ENCODE measurements at regions not wholly inside any gene's neighbourhood (a gene's known extent, or its start where the extent isn't known, plus 50 kb on each side); places are given as distances from the start of the nearest gene placed in this dataset.
A peak's percentile ranks its signal among the peaks of the same experiment; 100 is the strongest.

GRCh38 chr1:22292011-22292788 lies 149.3 kb upstream of the WNT4 start:
- no peak overlapping the region for H3K4me2 ChIP-seq (ENCODE audit: low read length, poor library complexity, severe bottlenecking)
- no peak overlapping the region for H2BK5ac ChIP-seq (ENCODE audit: low read depth, low read length, poor library complexity, severe bottlenecking)
- no peak overlapping the region for H3K4ac ChIP-seq (ENCODE audit: low read depth in 1 of 2, low read length in 2 of 2)
- H3K9ac ChIP-seq (ENCODE audit: low read length): no peak overlapping the region
- H3K4me3 ChIP-seq (ENCODE audit: insufficient read depth in 1 of 2, low read depth in 1 of 2, low read length in 2 of 2): no peak overlapping the region
- peak overlapping the region; percentile 43 for H4K8ac ChIP-seq (ENCODE audit: low read length)
- H3K27me3 ChIP-seq (ENCODE audit: control insufficient read depth in 1 of 2, insufficient read depth in 1 of 2, low read length in 2 of 2): peaks cover 13 to 45% of the 10 kb centered on the region in 2 experiments
- H2BK120ac ChIP-seq (ENCODE audit: low read depth, low read length): no peak overlapping the region
- H3K18ac ChIP-seq (ENCODE audit: low read depth in 1 of 2, low read length in 2 of 2): peak overlapping the region; percentile 32 to 47
- peak overlapping the region in 1 of 2 experiments; percentile 1 for H2BK12ac ChIP-seq (ENCODE audit: low read length in 2 of 2)
- no peak overlapping the region for H2AFZ ChIP-seq (ENCODE audit: low read depth, low read length)
- H3K14ac ChIP-seq (ENCODE audit: low read length in 2 of 2): no peak overlapping the region
- DNase-seq: no peak
- H3K27ac ChIP-seq (ENCODE audit: low read length, poor library complexity, severe bottlenecking): no peak overlapping the region
- H3K4me1 ChIP-seq (ENCODE audit: control insufficient read depth, insufficient read depth, low read depth, low read length): peaks cover 6% of the 10 kb centered on the region
- H3K36me3 ChIP-seq (ENCODE audit: control insufficient read depth in 1 of 2, insufficient read depth in 2 of 2, low read depth in 1 of 2, low read length in 2 of 2): no peaks in the 10 kb centered on the region
- no peak overlapping the region for H4K91ac ChIP-seq (ENCODE audit: low read length)
- 63% methylated on average over 16 of the region's 16 CpGs for WGBS
- no peaks in the 10 kb centered on the region for H3K79me1 ChIP-seq (replicated peaks; ENCODE audit: low read length, poor library complexity, severe bottlenecking)
- H3K23ac ChIP-seq (ENCODE audit: low read length in 2 of 2): no peak overlapping the region
- H2AK5ac ChIP-seq (ENCODE audit: low read length, severe bottlenecking): no peak overlapping the region
- peaks cover 3% of the 10 kb centered on the region for H3K9me3 ChIP-seq (ENCODE audit: control insufficient read depth, low read length)
- H2BK15ac ChIP-seq (ENCODE audit: low read depth, poor library complexity, severe bottlenecking): no peak overlapping the region

GRCh38 chr1:22295396-22295795 lies 152.5 kb upstream of the WNT4 start:
- Histone ChIP-seq H3K27me3 (ENCODE audit: control insufficient read depth in 1 of 2, insufficient read depth in 1 of 2, low read length in 2 of 2) (peaks cover 32 to 55% of the 10 kb centered on the region in 2 experiments), H3K4me2 (ENCODE audit: low read length, poor library complexity, severe bottlenecking) (no peak overlapping the region), H3K27ac (ENCODE audit: low read length, poor library complexity, severe bottlenecking) (no peak overlapping the region), H3K4ac (ENCODE audit: low read depth in 1 of 2, low read length in 2 of 2) (no peak overlapping the region), H4K91ac (ENCODE audit: low read length) (no peak overlapping the region), H3K9me3 (ENCODE audit: control insufficient read depth, low read length) (peaks cover 6% of the 10 kb centered on the region), H2BK15ac (ENCODE audit: low read depth, poor library complexity, severe bottlenecking) (no peak overlapping the region), H3K4me1 (ENCODE audit: control insufficient read depth, insufficient read depth, low read depth, low read length) (no peaks in the 10 kb centered on the region), H3K4me3 (ENCODE audit: insufficient read depth in 1 of 2, low read depth in 1 of 2, low read length in 2 of 2) (no peak overlapping the region), H3K79me1 (replicated peaks; ENCODE audit: low read length, poor library complexity, severe bottlenecking) (no peaks in the 10 kb centered on the region), H3K9ac (ENCODE audit: low read length) (no peak overlapping the region), H3K36me3 (ENCODE audit: control insufficient read depth in 1 of 2, insufficient read depth in 2 of 2, low read depth in 1 of 2, low read length in 2 of 2) (no peaks in the 10 kb centered on the region), H2BK120ac (ENCODE audit: low read depth, low read length) (no peak overlapping the region), H2BK5ac (ENCODE audit: low read depth, low read length, poor library complexity, severe bottlenecking) (no peak overlapping the region), H3K14ac (ENCODE audit: low read length in 2 of 2) (no peak overlapping the region), H3K18ac (ENCODE audit: low read depth in 1 of 2, low read length in 2 of 2) (no peak overlapping the region), H2BK12ac (ENCODE audit: low read length in 2 of 2) (no peak overlapping the region), H2AK5ac (ENCODE audit: low read length, severe bottlenecking) (no peak overlapping the region), H4K8ac (ENCODE audit: low read length) (no peak overlapping the region), H3K23ac (ENCODE audit: low read length in 2 of 2) (no peak overlapping the region), H2AFZ (ENCODE audit: low read depth, low read length) (no peak overlapping the region)
- no peak for DNase-seq
- WGBS: 76% methylated on average over 2 of the region's 2 CpGs

GRCh38 chr1:22295856-22296255 lies 153.0 kb upstream of the WNT4 start:
- no peak overlapping the region for H2BK5ac ChIP-seq (ENCODE audit: low read depth, low read length, poor library complexity, severe bottlenecking)
- H3K18ac ChIP-seq (ENCODE audit: low read depth in 1 of 2, low read length in 2 of 2): no peak overlapping the region
- no peak overlapping the region for H2BK12ac ChIP-seq (ENCODE audit: low read length in 2 of 2)
- peaks cover 9% of the 10 kb centered on the region for H3K9me3 ChIP-seq (ENCODE audit: control insufficient read depth, low read length)
- no peak overlapping the region for H2BK120ac ChIP-seq (ENCODE audit: low read depth, low read length)
- no peak overlapping the region for H3K14ac ChIP-seq (ENCODE audit: low read length in 2 of 2)
- no peak overlapping the region for H3K4me2 ChIP-seq (ENCODE audit: low read length, poor library complexity, severe bottlenecking)
- H3K4me1 ChIP-seq (ENCODE audit: control insufficient read depth, insufficient read depth, low read depth, low read length): no peaks in the 10 kb centered on the region
- no peak for DNase-seq
- H4K8ac ChIP-seq (ENCODE audit: low read length): no peak overlapping the region
- H3K4me3 ChIP-seq (ENCODE audit: insufficient read depth in 1 of 2, low read depth in 1 of 2, low read length in 2 of 2): no peak overlapping the region
- no peak overlapping the region for H3K27ac ChIP-seq (ENCODE audit: low read length, poor library complexity, severe bottlenecking)
- H3K36me3 ChIP-seq (ENCODE audit: control insufficient read depth in 1 of 2, insufficient read depth in 2 of 2, low read depth in 1 of 2, low read length in 2 of 2): no peaks in the 10 kb centered on the region
- no peak overlapping the region for H3K23ac ChIP-seq (ENCODE audit: low read length in 2 of 2)
- no peaks in the 10 kb centered on the region for H3K79me1 ChIP-seq (replicated peaks; ENCODE audit: low read length, poor library complexity, severe bottlenecking)
- no peak overlapping the region for H4K91ac ChIP-seq (ENCODE audit: low read length)
- H3K4ac ChIP-seq (ENCODE audit: low read depth in 1 of 2, low read length in 2 of 2): no peak overlapping the region
- 84% methylated on average over 8 of the region's 8 CpGs for WGBS
- peaks cover 32 to 59% of the 10 kb centered on the region in 2 experiments for H3K27me3 ChIP-seq (ENCODE audit: control insufficient read depth in 1 of 2, insufficient read depth in 1 of 2, low read length in 2 of 2)
- H3K9ac ChIP-seq (ENCODE audit: low read length): no peak overlapping the region
- H2AK5ac ChIP-seq (ENCODE audit: low read length, severe bottlenecking): no peak overlapping the region
- no peak overlapping the region for H2AFZ ChIP-seq (ENCODE audit: low read depth, low read length)
- no peak overlapping the region for H2BK15ac ChIP-seq (ENCODE audit: low read depth, poor library complexity, severe bottlenecking)

GRCh38 chr1:22296701-22297591 lies 154.0 kb upstream of the WNT4 start:
- Histone ChIP-seq H3K27me3 (ENCODE audit: control insufficient read depth in 1 of 2, insufficient read depth in 1 of 2, low read length in 2 of 2) (peaks cover 32 to 59% of the 10 kb centered on the region in 2 experiments), H2BK5ac (ENCODE audit: low read depth, low read length, poor library complexity, severe bottlenecking) (no peak overlapping the region), H2AFZ (ENCODE audit: low read depth, low read length) (no peak overlapping the region), H3K18ac (ENCODE audit: low read depth in 1 of 2, low read length in 2 of 2) (no peak overlapping the region), H3K4me2 (ENCODE audit: low read length, poor library complexity, severe bottlenecking) (no peak overlapping the region), H3K27ac (ENCODE audit: low read length, poor library complexity, severe bottlenecking) (no peak overlapping the region), H4K8ac (ENCODE audit: low read length) (no peak overlapping the region), H3K23ac (ENCODE audit: low read length in 2 of 2) (no peak overlapping the region), H3K4me3 (ENCODE audit: insufficient read depth in 1 of 2, low read depth in 1 of 2, low read length in 2 of 2) (no peak overlapping the region), H3K36me3 (ENCODE audit: control insufficient read depth in 1 of 2, insufficient read depth in 2 of 2, low read depth in 1 of 2, low read length in 2 of 2) (no peaks in the 10 kb centered on the region), H3K9me3 (ENCODE audit: control insufficient read depth, low read length) (peaks cover 10% of the 10 kb centered on the region), H3K4me1 (ENCODE audit: control insufficient read depth, insufficient read depth, low read depth, low read length) (no peaks in the 10 kb centered on the region), H2BK120ac (ENCODE audit: low read depth, low read length) (no peak overlapping the region), H2AK5ac (ENCODE audit: low read length, severe bottlenecking) (no peak overlapping the region), H3K4ac (ENCODE audit: low read depth in 1 of 2, low read length in 2 of 2) (no peak overlapping the region), H3K9ac (ENCODE audit: low read length) (no peak overlapping the region), H2BK15ac (ENCODE audit: low read depth, poor library complexity, severe bottlenecking) (no peak overlapping the region), H3K14ac (ENCODE audit: low read length in 2 of 2) (no peak overlapping the region), H2BK12ac (ENCODE audit: low read length in 2 of 2) (no peak overlapping the region), H4K91ac (ENCODE audit: low read length) (no peak overlapping the region), H3K79me1 (replicated peaks; ENCODE audit: low read length, poor library complexity, severe bottlenecking) (no peaks in the 10 kb centered on the region)
- no peak for DNase-seq
- 79% methylated on average over 11 of the region's 14 CpGs for WGBS

Data from mesenchymal stem cell (in vitro differentiated cells and primary cell).